ENCODE measurements at regions not wholly inside any gene's neighbourhood (a gene's known extent, or its start where the extent isn't known, plus 50 kb on each side); places are given as distances from the start of the nearest gene placed in this dataset.

GRCh38 chr9:613771-614347, 227.6 kb upstream of the DMRT1 start (continued):
- peak; percentile 73 for TF ChIP-seq ZSCAN21 (CRISPR knock-in tag; IDR thresholded peaks at IDR 0.05; ENCODE audit: borderline replicate concordance)
- TF ChIP-seq ZBTB43 (CRISPR knock-in tag; conservative IDR thresholded peaks at IDR 0.05), result peak; percentile 68; the same call in 1 of the 2 replicates
- TF ChIP-seq SSRP1 (CRISPR knock-in tag; IDR thresholded peaks at IDR 0.05), result no peak

GRCh38 chr9:614431-614830, 227.1 kb upstream of the DMRT1 start:
- H3K27ac ChIP-seq (ENCODE audit: extremely low read length, insufficient read depth, low read length), result peak overlapping the region; percentile 36
- TF ChIP-seq MED1 (CRISPR knock-in tag; IDR thresholded peaks at IDR 0.05) (no peak), CTCF (CRISPR knock-in tag; IDR thresholded peaks at IDR 0.05) (peak; percentile 18; the same call in 1 of the 2 replicates), MYPOP (CRISPR knock-in tag; IDR thresholded peaks at IDR 0.05) (no peak), ETV5 (CRISPR knock-in tag; IDR thresholded peaks at IDR 0.05; ENCODE audit: borderline replicate concordance) (peak; percentile 50; the same call in 1 of the 2 replicates), ZBTB42 (CRISPR knock-in tag; IDR thresholded peaks at IDR 0.05) (no peak), ELF3 (CRISPR knock-in tag; IDR thresholded peaks at IDR 0.05) (peak; percentile 54; the same call in 1 of the 2 replicates), RBAK (CRISPR knock-in tag; IDR thresholded peaks at IDR 0.05) (no peak), ZNF574 (CRISPR knock-in tag; IDR thresholded peaks at IDR 0.05) (no peak), MXI1 (IDR thresholded peaks at IDR 0.05; ENCODE audit: borderline replicate concordance, low read depth, low read length) (peak; percentile 21; the same call in 1 of the 3 replicates)

More at GRCh38 chr9:614431-614830, 227.1 kb upstream of the DMRT1 start:
- ChIA-PET POLR2A (interaction anchor here (0.9 to 3.2 kb wide), 2 partner anchors 69 to 94 kb away, joined by 3 to 11 read pairs; no protein-coding TSS in a partner anchor), CTCF (ENCODE audit: low intra/inter-chr PET ratio, low total read pairs) (interaction anchor here (0.7 to 3.2 kb wide), 11 partner anchors 33 to 395 kb away, joined by 3 to 64 read pairs (median 4); no protein-coding TSS in a partner anchor)
- DNase-seq (ENCODE audit: low spot score) (peak; percentile 65), ATAC-seq (peak; percentile 81), FAIRE-seq (no peak)
- BruUV-seq (replicated peaks), result no TSS peak
- H3K79me2 ChIP-seq (ENCODE audit: insufficient read depth, low read length), result no peaks in the 10 kb centered on the region
- H3K4me3 ChIP-seq (replicated peaks in 1 of 3; ENCODE audit: insufficient read depth in 1 of 3, low read depth in 2 of 3, low read length in 3 of 3), result peak overlapping the region in 2 of 3 experiments; percentile 17 to 26; a peak in 3 of 6 replicates
- H3K4me2 ChIP-seq (ENCODE audit: low read depth, low read length), result peak overlapping the region; percentile 70
- H3K27me3 ChIP-seq (ENCODE audit: control insufficient read depth in 1 of 2, insufficient read depth in 2 of 2, low read length in 2 of 2), result no peaks in the 10 kb centered on the region
- no peaks in the 10 kb centered on the region for H3K9me3 ChIP-seq (ENCODE audit: low read length)
- peaks cover 39% of the 10 kb centered on the region for H3K4me1 ChIP-seq (ENCODE audit: insufficient read depth, low read length)
- H4K20me1 ChIP-seq (ENCODE audit: insufficient read depth, low read length), result no peaks in the 10 kb centered on the region
- 13% methylated on average over 4 of the region's 4 CpGs for WGBS (ENCODE audit: low lambda C conversion rate)
- in situ Hi-C loops (cut with HindIII; ENCODE audit: extremely low pct_ligation_motif_present, low pct_unique_long_range_greater_than_20kb), result loop anchor here (5.0 to 10.0 kb wide), 3 partner anchors 90 to 193 kb away; no protein-coding TSS in a partner anchor
- H3K9ac ChIP-seq (ENCODE audit: insufficient read depth, low read depth, low read length), result peak overlapping the region; percentile 42; the same call in 1 of the 2 replicates
- no peaks in the 10 kb centered on the region for H3K36me3 ChIP-seq (replicated peaks in 1 of 2; ENCODE audit: control insufficient read depth in 1 of 2, insufficient read depth in 2 of 2, low read length in 2 of 2)
- H2AFZ ChIP-seq (ENCODE audit: low read length), result no peak overlapping the region
- intact Hi-C loops (cut with micrococcal nuclease; ENCODE audit: unreplicated experiment), result loop anchor here (1.0 kb wide), 4 partner anchors 68 to 150 kb away; no protein-coding TSS in a partner anchor

Measured in HepG2 (cell line).